H9 (cell line): ENCODE measurements at regions not wholly inside any gene's neighbourhood (a gene's known extent, or its start where the extent isn't known, plus 50 kb on each side); places are given as distances from the start of the nearest gene placed in this dataset.

ENCODE experiments used
- DNase-seq: peaks from one replicate; pipeline ENCODE4 v3.0.0-alpha.2; 2017
- H2AFZ ChIP-seq: one replicate; pipeline ENCODE4 v1.6.1; 2013; ENCODE audit warnings: mild to moderate bottlenecking, low read length, control low read depth, moderate library complexity
- H2AK5ac ChIP-seq: 2 replicates; pipeline ENCODE4 v1.6.1; 2013; ENCODE audit warnings: low read length, control low read depth, mixed read lengths; ENCODE audit not compliant: insufficient read length
- H2BK120ac ChIP-seq: one replicate; pipeline ENCODE4 v1.6.1; 2013; ENCODE audit warnings: low read depth, mild to moderate bottlenecking, low read length, control low read depth, inconsistent platforms; ENCODE audit not compliant: poor library complexity, severe bottlenecking
- H2BK12ac ChIP-seq: 2 replicates; pipeline ENCODE4 v1.6.1; 2013; ENCODE audit warnings: low read length, control low read depth, mixed read lengths, low read depth; ENCODE audit not compliant: insufficient read length
- H2BK15ac ChIP-seq: 2 replicates; pipeline ENCODE4 v1.6.1; 2013; ENCODE audit warnings: low read depth, low read length, control low read depth
- H2BK20ac ChIP-seq: one replicate; pipeline ENCODE4 v1.6.1; 2013; ENCODE audit warnings: low read depth, mild to moderate bottlenecking, low read length, control low read depth, inconsistent platforms; ENCODE audit not compliant: poor library complexity, severe bottlenecking
- H2BK5ac ChIP-seq: 2 replicates; pipeline ENCODE4 v1.6.1; 2013; ENCODE audit warnings: low read length, control low read depth, mixed read lengths; ENCODE audit not compliant: insufficient read length
- H3K14ac ChIP-seq: 2 replicates; pipeline ENCODE4 v1.6.1; 2013; ENCODE audit warnings: low read length, control low read depth; ENCODE audit not compliant: insufficient read depth
- H3K18ac ChIP-seq: 2 replicates; pipeline ENCODE4 v1.6.1; 2013; ENCODE audit warnings: low read depth, mild to moderate bottlenecking, mixed read lengths, low read length, control low read depth; ENCODE audit not compliant: insufficient read length
- H3K23ac ChIP-seq: 2 replicates; pipeline ENCODE4 v1.6.1; 2013; ENCODE audit warnings: low read length, control low read depth, mixed read lengths, low read depth; ENCODE audit not compliant: insufficient read length
- H3K23me2 ChIP-seq: 2 replicates; pipeline ENCODE4 v1.6.1; 2013; ENCODE audit warnings: low read depth, mild to moderate bottlenecking, mixed read lengths, low read length, control low read depth; ENCODE audit not compliant: insufficient read length, poor library complexity, severe bottlenecking
- H3K27ac ChIP-seq: 2 replicates; pipeline ENCODE4 v1.5.1; 2013; ENCODE audit warnings: low read length, control low read depth, mixed read lengths, low read depth; ENCODE audit not compliant: insufficient read length
- H3K27me3 ChIP-seq: 2 replicates; pipeline ENCODE4 v1.6.1; 2013; ENCODE audit warnings: low read length, control low read depth, inconsistent platforms; ENCODE audit not compliant: insufficient read depth
- H3K4ac ChIP-seq: 2 replicates; pipeline ENCODE4 v1.6.1; 2013; ENCODE audit warnings: low read depth, mild to moderate bottlenecking, control low read depth, inconsistent platforms, low read length, moderate library complexity
- H3K4me1 ChIP-seq: 2 replicates; pipeline ENCODE4 v1.6.1; 2013; ENCODE audit warnings: low read length, control low read depth, inconsistent platforms; ENCODE audit not compliant: insufficient read depth
- H3K4me2 ChIP-seq: 2 replicates; pipeline ENCODE4 v1.6.1; 2013; ENCODE audit warnings: low read length, control low read depth, mixed read lengths; ENCODE audit not compliant: insufficient read length, insufficient read depth
- H3K56ac ChIP-seq: 2 replicates; pipeline ENCODE4 v1.6.1; 2013; ENCODE audit warnings: low read depth, mild to moderate bottlenecking, mixed read lengths, low read length, control low read depth; ENCODE audit not compliant: insufficient read length
- H3K79me1 ChIP-seq: 2 replicates; pipeline ENCODE4 v1.6.1; 2013; ENCODE audit warnings: low read depth, mild to moderate bottlenecking, moderate library complexity, low read length, control low read depth, inconsistent platforms; ENCODE audit not compliant: insufficient read depth, poor library complexity, severe bottlenecking
- H3K79me2 ChIP-seq: 2 replicates; pipeline ENCODE4 v1.6.1; 2013; ENCODE audit warnings: low read length, control low read depth, inconsistent platforms; ENCODE audit not compliant: insufficient read depth
- H3K9ac ChIP-seq: 2 replicates; pipeline ENCODE4 v1.6.1; 2013; ENCODE audit warnings: low read length, control low read depth, mixed read lengths; ENCODE audit not compliant: insufficient read length; ENCODE audit errors: extremely low read depth
- H3K9me3 ChIP-seq: one replicate; pipeline ENCODE4 v1.6.1; 2013; ENCODE audit warnings: low read depth, low read length, inconsistent platforms; ENCODE audit not compliant: control insufficient read depth
- H3T11ph ChIP-seq: one replicate; pipeline ENCODE4 v1.6.1; 2013; ENCODE audit warnings: mild to moderate bottlenecking, low read length, control low read depth, inconsistent platforms
- H4K20me1 ChIP-seq: one replicate; pipeline ENCODE4 v1.6.1; 2013; ENCODE audit not compliant: control insufficient read depth, insufficient read length, insufficient read depth
- H4K5ac ChIP-seq: 2 replicates; pipeline ENCODE4 v1.6.1; 2013; ENCODE audit warnings: low read depth, mild to moderate bottlenecking, mixed read lengths, low read length, control low read depth; ENCODE audit not compliant: insufficient read length
- H4K8ac ChIP-seq: replicated peaks from 2 replicates; pipeline ENCODE4 v1.6.1; 2013; ENCODE audit warnings: low read length, control low read depth, mixed read lengths, low read depth; ENCODE audit not compliant: insufficient read length
- H4K91ac ChIP-seq: 2 replicates; pipeline ENCODE4 v1.6.1; 2013; ENCODE audit warnings: low read depth, mild to moderate bottlenecking, moderate library complexity, mixed read lengths, low read length, control low read depth; ENCODE audit not compliant: insufficient read length
- H3K27ac Mint-ChIP-seq, 3 experiments: 2 replicates in 2 of 3; 3 replicates in 1 of 3; pipeline ENCODE4 v1.8.0; 2020 to 2021; ENCODE audit warnings: mixed read lengths in 3 of 3, mild to moderate bottlenecking in 1 of 3, moderate library complexity in 1 of 3
- H3K27me3 Mint-ChIP-seq: 2 replicates; pipeline ENCODE4 v1.8.0; 2021; ENCODE audit warnings: low read depth, mild to moderate bottlenecking, moderate library complexity, mixed read lengths
- H3K36me3 Mint-ChIP-seq, 3 experiments: 2 replicates in 2 of 3; 3 replicates in 1 of 3; pipeline ENCODE4 v1.8.0; 2020 to 2021; ENCODE audit warnings: low read depth in 3 of 3, mixed read lengths in 3 of 3; ENCODE audit not compliant: insufficient read depth in 1 of 3
- H3K4me1 Mint-ChIP-seq, 2 experiments: 2 replicates each; pipeline ENCODE4 v1.8.0; 2020; ENCODE audit warnings: mixed read lengths in 2 of 2
- H3K4me3 Mint-ChIP-seq, 2 experiments: 2 replicates in 1 of 2; 3 replicates in 1 of 2; pipeline ENCODE4 v1.8.0; 2020 to 2021; ENCODE audit warnings: mild to moderate bottlenecking in 2 of 2, mixed read lengths in 2 of 2, moderate library complexity in 1 of 2
- H3K9me3 Mint-ChIP-seq, 2 experiments: 2 replicates in 1 of 2; 3 replicates in 1 of 2; pipeline ENCODE4 v1.8.0; 2020; ENCODE audit warnings: mild to moderate bottlenecking in 2 of 2, mixed read lengths in 2 of 2, moderate library complexity in 1 of 2
- WGBS: extraction: QIAGEN DNeasy Blood & Tissue Kit; methylation state at CpG from one replicate; pipeline ENCODE4 v1.1.7; 2013; ENCODE audit warnings: missing lambda C conversion rate, low lambda C conversion rate, mixed read lengths; ENCODE audit not compliant: insufficient read length; ENCODE audit errors: extremely low coverage; 5-methylcytosine and 5-hydroxymethylcytosine counted together
- TF ChIP-seq, protein P1 (sequence below): fragments of 200-600 bp; sonication (generic); conservative IDR thresholded peaks from 3 replicates; pipeline ENCODE4 v1.8.0; 2021; ENCODE audit warnings: antibody characterized with exemption, mild to moderate bottlenecking

DNA sequence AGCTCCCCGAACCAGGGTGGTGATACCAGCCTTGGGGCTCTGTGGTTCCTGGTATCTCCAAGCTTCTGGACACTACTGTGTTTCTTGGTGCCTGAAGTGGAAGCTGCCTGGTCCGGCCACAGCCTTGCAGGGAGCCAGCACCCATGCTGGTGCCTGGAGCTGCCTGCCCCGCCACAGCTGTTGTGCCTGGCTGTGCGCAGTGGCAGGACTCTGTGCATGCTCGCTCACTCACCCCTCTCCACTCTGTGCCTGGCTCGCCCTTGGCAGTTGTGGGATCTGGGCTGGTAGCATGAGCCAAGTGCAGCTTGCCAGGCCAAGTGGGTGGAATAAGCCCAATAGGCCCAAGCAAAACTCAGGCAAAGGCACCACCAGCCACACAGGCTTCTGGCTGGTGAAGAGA lies 1225.3 kb downstream of the SLITRK5 start:
- Mint-ChIP-seq H3K4me3 (no peak overlapping the region), H3K9me3 (peaks cover 0 to 7% of the 10 kb centered on the region in 2 experiments; a peak in 3 of 5 replicates), H3K36me3 (peaks cover 0 to 4% (median 0%) of the 10 kb centered on the region in 3 experiments; a peak in 2 of 7 replicates), H3K27me3 (no peaks in the 10 kb centered on the region), H3K4me1 (no peaks in the 10 kb centered on the region), H3K27ac (no peak overlapping the region)
- no peak overlapping the region for H4K8ac ChIP-seq
- H4K20me1 ChIP-seq = no peaks in the 10 kb centered on the region
- H3T11ph ChIP-seq = no peak overlapping the region
- WGBS = no CpG with 5 or more reads among the region's 6 CpGs
- H3K27me3 ChIP-seq = no peaks in the 10 kb centered on the region
- no peak overlapping the region for H2BK20ac ChIP-seq
- H3K79me1 ChIP-seq = no peaks in the 10 kb centered on the region
- H4K5ac ChIP-seq = no peak overlapping the region
- H2BK120ac ChIP-seq = no peak overlapping the region
- no peak overlapping the region for H2BK5ac ChIP-seq
- H3K4me2 ChIP-seq = no peak overlapping the region
- no peak overlapping the region for H4K91ac ChIP-seq
- H3K18ac ChIP-seq = no peak overlapping the region
- no peaks in the 10 kb centered on the region for H3K4me1 ChIP-seq
- no peak overlapping the region for H2AK5ac ChIP-seq
- H3K23me2 ChIP-seq = no peaks in the 10 kb centered on the region
- TF ChIP-seq, protein P1, sequence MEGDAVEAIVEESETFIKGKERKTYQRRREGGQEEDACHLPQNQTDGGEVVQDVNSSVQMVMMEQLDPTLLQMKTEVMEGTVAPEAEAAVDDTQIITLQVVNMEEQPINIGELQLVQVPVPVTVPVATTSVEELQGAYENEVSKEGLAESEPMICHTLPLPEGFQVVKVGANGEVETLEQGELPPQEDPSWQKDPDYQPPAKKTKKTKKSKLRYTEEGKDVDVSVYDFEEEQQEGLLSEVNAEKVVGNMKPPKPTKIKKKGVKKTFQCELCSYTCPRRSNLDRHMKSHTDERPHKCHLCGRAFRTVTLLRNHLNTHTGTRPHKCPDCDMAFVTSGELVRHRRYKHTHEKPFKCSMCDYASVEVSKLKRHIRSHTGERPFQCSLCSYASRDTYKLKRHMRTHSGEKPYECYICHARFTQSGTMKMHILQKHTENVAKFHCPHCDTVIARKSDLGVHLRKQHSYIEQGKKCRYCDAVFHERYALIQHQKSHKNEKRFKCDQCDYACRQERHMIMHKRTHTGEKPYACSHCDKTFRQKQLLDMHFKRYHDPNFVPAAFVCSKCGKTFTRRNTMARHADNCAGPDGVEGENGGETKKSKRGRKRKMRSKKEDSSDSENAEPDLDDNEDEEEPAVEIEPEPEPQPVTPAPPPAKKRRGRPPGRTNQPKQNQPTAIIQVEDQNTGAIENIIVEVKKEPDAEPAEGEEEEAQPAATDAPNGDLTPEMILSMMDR = no peak
- H3K23ac ChIP-seq = no peak overlapping the region
- no peaks in the 10 kb centered on the region for H3K9me3 ChIP-seq
- H2BK15ac ChIP-seq = no peak overlapping the region
- no peak overlapping the region for H3K4ac ChIP-seq
- H3K14ac ChIP-seq = no peak overlapping the region
- no peak overlapping the region for H3K9ac ChIP-seq
- no peak overlapping the region for H3K56ac ChIP-seq
- H3K27ac ChIP-seq = no peak overlapping the region
- no peak overlapping the region for H2AFZ ChIP-seq
- no peaks in the 10 kb centered on the region for H3K79me2 ChIP-seq
- no peak for DNase-seq
- no peak overlapping the region for H2BK12ac ChIP-seq
